Chondrocyte (in vitro differentiated cells): ENCODE measurements at regions not wholly inside any gene's neighbourhood (a gene's known extent, or its start where the extent isn't known, plus 50 kb on each side); places are given as distances from the start of the nearest gene placed in this dataset.

Source experiments
- DNase-seq: peaks from one replicate; pipeline ENCODE4 v3.0.0; 2021; ENCODE audit warnings: mixed read lengths, low spot score
- H3K27ac Mint-ChIP-seq: one replicate; pipeline ENCODE4 v1.8.0; 2021; ENCODE audit warnings: mild to moderate bottlenecking, moderate library complexity, mixed read lengths; ENCODE audit not compliant: unreplicated experiment
- H3K27me3 Mint-ChIP-seq: 2 replicates; pipeline ENCODE4 v1.8.0; 2021; ENCODE audit warnings: low read depth, mixed read lengths
- H3K36me3 Mint-ChIP-seq: 2 replicates; pipeline ENCODE4 v1.8.0; 2021; ENCODE audit warnings: low read depth, mixed read lengths
- H3K4me1 Mint-ChIP-seq: 2 replicates; pipeline ENCODE4 v1.8.0; 2021; ENCODE audit warnings: low read depth, mild to moderate bottlenecking, mixed read lengths
- H3K4me3 Mint-ChIP-seq: one replicate; pipeline ENCODE4 v1.8.0; 2021; ENCODE audit warnings: mild to moderate bottlenecking, moderate library complexity, mixed read lengths; ENCODE audit not compliant: unreplicated experiment
- H3K9me3 Mint-ChIP-seq: 2 replicates; pipeline ENCODE4 v1.8.0; 2021; ENCODE audit warnings: low read depth, mixed read lengths
- TF ChIP-seq, protein P1 (sequence below): fragments of 200-600 bp; sonication (generic); IDR thresholded peaks from 2 replicates; pipeline ENCODE4 v1.5.0; 2021; ENCODE audit warnings: antibody characterized with exemption, mild to moderate bottlenecking, moderate library complexity

DNA sequence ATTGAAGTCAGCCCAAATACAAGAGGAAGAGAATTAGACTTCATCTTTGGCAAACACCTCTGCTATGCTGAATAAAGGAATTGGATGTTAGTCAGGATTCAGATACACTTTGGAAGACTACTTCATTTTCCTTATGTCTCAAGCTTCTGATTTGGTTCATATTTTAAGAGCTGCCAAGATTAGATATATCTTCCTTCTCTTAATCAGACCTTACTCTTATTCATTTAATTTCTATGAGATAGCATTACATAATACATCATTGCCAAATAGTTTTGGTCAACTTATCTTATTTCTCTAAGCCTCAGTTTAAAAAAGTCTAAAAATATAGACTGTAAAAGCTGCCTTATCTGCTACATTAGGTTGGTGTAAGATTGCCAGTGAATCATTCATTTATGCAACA is 330.6 kb upstream of the NAV3 start:
- Mint-ChIP-seq H3K36me3 (no peaks in the 10 kb centered on the region), H3K4me1 (no peaks in the 10 kb centered on the region), H3K9me3 (no peaks in the 10 kb centered on the region), H3K27ac (no peak overlapping the region), H3K4me3 (no peak overlapping the region), H3K27me3 (peaks cover 6% of the 10 kb centered on the region)
- no peak for DNase-seq
- TF ChIP-seq, protein P1, sequence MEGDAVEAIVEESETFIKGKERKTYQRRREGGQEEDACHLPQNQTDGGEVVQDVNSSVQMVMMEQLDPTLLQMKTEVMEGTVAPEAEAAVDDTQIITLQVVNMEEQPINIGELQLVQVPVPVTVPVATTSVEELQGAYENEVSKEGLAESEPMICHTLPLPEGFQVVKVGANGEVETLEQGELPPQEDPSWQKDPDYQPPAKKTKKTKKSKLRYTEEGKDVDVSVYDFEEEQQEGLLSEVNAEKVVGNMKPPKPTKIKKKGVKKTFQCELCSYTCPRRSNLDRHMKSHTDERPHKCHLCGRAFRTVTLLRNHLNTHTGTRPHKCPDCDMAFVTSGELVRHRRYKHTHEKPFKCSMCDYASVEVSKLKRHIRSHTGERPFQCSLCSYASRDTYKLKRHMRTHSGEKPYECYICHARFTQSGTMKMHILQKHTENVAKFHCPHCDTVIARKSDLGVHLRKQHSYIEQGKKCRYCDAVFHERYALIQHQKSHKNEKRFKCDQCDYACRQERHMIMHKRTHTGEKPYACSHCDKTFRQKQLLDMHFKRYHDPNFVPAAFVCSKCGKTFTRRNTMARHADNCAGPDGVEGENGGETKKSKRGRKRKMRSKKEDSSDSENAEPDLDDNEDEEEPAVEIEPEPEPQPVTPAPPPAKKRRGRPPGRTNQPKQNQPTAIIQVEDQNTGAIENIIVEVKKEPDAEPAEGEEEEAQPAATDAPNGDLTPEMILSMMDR, result no peak

DNA sequence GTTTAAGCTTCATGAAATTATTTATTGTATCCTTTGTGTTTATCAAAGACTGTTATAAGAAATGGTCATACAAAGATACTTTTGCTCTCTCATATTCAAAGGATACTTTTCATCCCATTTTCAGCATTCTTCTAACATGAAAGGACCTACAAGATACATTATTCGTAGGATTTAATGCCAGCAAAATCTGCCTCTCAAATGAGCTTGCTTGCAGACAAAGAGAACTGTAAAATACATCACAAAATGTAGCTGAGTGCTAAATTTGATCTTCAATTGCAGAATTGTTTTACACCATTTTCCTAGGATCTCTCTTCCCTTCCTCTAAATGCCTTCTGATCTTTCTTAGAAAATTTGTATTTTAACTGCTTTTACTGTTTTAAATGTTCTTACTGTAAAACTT is 333.0 kb upstream of the NAV3 start:
- Mint-ChIP-seq H3K36me3 (no peaks in the 10 kb centered on the region), H3K4me1 (no peaks in the 10 kb centered on the region), H3K27me3 (peaks cover 4% of the 10 kb centered on the region), H3K9me3 (no peaks in the 10 kb centered on the region), H3K4me3 (no peak overlapping the region), H3K27ac (no peak overlapping the region)
- TF ChIP-seq, protein P1, result no peak
- DNase-seq, result no peak

DNA sequence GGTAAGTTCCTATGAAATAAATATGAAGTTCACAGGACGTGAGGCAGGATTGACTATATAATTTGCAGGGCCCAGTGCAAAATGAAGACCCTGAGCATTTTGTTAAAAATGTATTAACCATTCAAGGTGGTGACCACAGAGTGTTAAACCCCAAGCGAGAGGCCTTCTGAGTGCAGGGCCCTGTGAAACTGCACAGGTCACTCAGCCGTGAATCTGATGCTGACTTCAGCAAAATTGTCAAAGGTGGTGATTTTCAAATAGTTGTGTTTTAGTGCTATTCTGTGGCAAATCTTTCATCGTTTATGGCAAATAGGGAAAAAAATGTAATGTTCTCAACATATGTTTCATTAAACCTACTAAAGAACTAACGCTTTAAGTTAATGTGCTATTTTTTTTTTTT is 334.0 kb upstream of the NAV3 start:
- no peak for DNase-seq
- no peaks in the 10 kb centered on the region for H3K36me3 Mint-ChIP-seq
- no peak overlapping the region for H3K27ac Mint-ChIP-seq
- H3K9me3 Mint-ChIP-seq, result no peaks in the 10 kb centered on the region
- TF ChIP-seq, protein P1, result no peak
- no peaks in the 10 kb centered on the region for H3K4me1 Mint-ChIP-seq
- no peak overlapping the region for H3K4me3 Mint-ChIP-seq
- H3K27me3 Mint-ChIP-seq, result peaks cover 4% of the 10 kb centered on the region

DNA sequence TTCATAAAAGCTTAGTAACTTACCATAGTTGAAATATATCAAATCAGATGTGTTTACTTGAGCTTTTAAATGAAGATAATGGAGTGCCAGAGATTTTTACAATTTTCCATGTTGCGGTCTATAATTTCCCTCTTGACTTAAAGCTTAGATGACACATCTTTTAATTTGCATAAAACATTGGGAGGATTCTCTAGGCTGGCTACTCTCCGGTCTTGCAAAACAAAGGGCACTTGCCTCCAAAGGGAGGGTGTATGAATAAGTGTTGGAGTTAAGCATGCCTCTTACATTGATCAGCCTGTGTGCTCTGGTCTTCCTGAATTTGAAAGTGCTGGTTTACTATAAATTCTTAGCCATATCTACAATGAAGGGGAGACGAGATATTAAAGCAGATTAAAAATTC is 336.4 kb upstream of the NAV3 start:
- H3K27ac Mint-ChIP-seq, result no peak overlapping the region
- no peaks in the 10 kb centered on the region for H3K36me3 Mint-ChIP-seq
- peaks cover 2% of the 10 kb centered on the region for H3K27me3 Mint-ChIP-seq
- peaks cover 3% of the 10 kb centered on the region for H3K9me3 Mint-ChIP-seq
- no peak overlapping the region for H3K4me3 Mint-ChIP-seq
- no peaks in the 10 kb centered on the region for H3K4me1 Mint-ChIP-seq
- DNase-seq, result no peak
- TF ChIP-seq, protein P1, result no peak

DNA sequence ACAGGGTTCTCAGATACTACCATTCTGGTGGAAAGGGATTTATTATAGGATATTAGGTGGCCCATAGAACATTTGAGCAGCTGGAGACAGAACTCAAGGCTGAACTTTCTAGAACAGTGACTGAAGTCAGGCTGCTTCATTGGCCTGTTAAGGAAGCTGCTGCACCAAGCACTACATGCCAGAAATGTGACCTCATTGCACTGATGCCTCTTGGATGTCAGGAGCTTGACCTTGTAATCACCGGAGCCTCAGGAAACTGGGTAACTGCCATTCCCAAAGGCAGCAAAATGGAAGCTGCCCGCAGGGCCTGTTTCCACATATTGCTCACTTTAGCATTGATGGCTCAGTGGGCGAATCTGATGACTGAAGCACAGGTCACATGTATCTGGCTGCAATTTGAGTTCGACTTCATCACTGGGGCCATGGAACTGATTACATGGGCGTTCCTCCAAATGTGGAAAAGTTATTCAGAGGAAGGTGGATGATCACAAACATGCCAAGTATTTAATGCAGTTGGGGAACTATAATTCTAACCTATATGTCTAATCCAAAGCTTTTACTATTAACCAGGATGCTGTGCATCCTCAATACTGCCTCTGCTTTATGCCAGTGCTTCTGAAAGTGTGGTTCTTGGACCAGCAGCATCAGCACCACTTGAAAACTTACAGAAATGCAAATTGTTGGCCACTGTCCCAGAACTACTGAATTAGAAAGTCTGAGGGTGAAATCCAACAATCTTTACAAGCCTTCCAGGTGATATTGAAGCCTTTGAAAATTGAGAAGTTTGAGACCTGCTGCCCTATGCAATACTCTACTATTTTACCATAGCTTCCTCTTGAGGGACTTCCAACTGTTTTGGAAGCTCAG is 337.2 kb upstream of the NAV3 start:
- no peak for DNase-seq
- H3K27me3 Mint-ChIP-seq, result peaks cover 2% of the 10 kb centered on the region
- H3K4me3 Mint-ChIP-seq, result no peak overlapping the region
- no peak overlapping the region for H3K27ac Mint-ChIP-seq
- TF ChIP-seq, protein P1, result no peak
- H3K36me3 Mint-ChIP-seq, result no peaks in the 10 kb centered on the region
- no peaks in the 10 kb centered on the region for H3K4me1 Mint-ChIP-seq
- H3K9me3 Mint-ChIP-seq, result peaks cover 3% of the 10 kb centered on the region
